ENCODE measurements at regions not wholly inside any gene's neighbourhood (a gene's known extent, or its start where the extent isn't known, plus 50 kb on each side); places are given as distances from the start of the nearest gene placed in this dataset.

DNA sequence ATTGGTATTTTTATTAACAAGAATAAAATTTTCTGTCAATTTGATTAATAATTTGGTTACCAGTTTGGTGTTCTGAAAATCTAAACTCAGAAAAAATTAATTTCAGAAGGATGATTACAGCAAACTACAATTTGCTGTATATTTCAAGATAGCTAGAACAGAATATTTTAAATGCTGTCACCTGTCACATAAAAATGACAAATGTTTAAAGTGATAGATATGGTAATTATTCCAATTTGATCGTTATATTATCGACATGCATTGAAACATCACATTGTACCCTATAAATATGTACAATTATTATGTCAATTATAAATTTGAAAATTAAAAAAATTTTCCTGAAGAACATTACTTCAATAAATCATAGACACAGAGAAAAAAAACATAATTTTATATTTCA lies 56.9 kb upstream of the SLITRK5 start:
- DNase-seq: no peak
